Activated CD4-positive, CD25-positive, alpha-beta regulatory T cell treated with anti-CD3 and anti-CD28 coated beads, Interleukin-2, amount 50 U/mL, for 24 hours (primary cell): ENCODE measurements at regions not wholly inside any gene's neighbourhood (a gene's known extent, or its start where the extent isn't known, plus 50 kb on each side); places are given as distances from the start of the nearest gene placed in this dataset.

ENCODE experiments used
- ATAC-seq, 2 donors: fragments of 150-1000 bp; cut with Tn5 transposase; one replicate each; pipeline ENCODE4 v1.10.0; 2021; ENCODE audit warnings: mild to moderate bottlenecking in 1 of 2, moderate library complexity in 1 of 2

DNA sequence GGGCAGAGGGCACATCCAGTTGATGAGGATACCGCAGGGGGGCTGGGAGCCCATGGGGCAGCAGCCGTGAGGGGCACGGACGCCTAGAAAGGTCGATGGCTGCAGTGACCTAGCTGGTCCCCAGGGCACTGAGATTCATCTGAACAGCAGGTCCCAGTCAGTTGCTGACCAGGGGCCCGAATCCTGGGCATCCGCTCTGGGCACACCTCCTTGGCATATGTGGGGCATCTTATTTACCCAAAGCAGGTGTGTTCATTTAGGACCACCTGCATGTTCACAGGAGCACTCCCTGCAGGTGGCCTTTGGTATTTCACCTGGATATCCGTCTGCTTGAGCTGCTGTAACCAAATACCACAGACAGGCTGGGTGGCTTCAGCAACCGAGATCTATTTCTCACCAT is 72.0 kb upstream of the ODC1 start:
- ATAC-seq = no peak

DNA sequence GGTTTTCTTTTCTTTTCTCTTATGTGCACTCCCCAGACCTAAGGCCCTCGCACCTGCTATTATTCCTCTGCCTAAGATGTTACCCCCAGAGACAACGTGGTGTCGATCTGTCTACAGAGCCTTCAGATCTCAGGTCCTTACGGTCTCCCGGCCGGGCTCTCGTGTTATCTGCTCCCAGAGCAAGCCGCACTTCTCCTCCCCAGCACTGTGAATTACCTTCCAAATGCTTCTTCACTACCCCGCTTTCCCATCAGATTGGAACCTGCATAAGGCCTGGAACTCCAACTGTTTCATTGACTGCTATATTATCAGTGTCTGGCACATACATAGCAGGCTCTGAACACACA is 71.2 kb upstream of the ODC1 start:
- ATAC-seq = no peak

DNA sequence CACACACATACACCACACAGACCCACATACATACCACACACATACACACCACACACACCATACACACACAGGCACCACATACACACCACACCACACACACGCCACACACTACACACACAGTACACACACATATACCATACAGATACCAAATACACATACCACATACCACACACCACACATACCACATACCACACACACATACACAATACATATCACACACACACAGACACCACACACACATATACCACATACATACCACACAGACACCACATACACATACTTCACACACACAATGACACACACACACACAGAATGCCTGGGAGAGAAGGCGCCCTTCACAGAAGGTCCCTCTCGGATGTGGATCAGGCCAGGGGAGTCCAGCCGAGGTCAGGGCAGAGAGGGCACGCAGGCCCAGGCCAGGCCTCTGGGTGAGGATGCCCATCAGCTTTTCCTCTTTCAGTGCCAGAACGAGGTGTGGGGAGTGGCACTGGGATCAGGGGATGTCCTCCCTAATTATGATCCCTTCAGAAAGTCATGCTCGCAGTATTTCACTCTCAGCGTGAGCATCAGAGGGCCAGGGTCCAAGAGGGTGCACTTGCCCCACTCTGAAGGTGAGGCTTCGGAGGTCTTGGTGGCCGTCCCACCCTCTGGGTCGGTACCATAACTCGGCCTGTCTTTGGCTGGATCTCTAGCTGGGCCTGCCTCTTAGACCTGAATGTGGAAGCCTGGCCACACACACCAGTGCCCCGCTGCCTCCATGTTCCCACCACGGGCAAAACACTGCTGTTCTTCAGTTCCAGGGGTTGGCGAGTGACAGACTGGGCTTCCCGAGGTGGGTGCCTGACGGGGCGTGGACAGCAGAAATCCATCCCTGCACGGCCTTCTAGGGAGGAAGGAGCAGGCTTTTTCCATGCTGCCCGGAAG is 70.6 kb upstream of the ODC1 start:
- ATAC-seq = no peak

DNA sequence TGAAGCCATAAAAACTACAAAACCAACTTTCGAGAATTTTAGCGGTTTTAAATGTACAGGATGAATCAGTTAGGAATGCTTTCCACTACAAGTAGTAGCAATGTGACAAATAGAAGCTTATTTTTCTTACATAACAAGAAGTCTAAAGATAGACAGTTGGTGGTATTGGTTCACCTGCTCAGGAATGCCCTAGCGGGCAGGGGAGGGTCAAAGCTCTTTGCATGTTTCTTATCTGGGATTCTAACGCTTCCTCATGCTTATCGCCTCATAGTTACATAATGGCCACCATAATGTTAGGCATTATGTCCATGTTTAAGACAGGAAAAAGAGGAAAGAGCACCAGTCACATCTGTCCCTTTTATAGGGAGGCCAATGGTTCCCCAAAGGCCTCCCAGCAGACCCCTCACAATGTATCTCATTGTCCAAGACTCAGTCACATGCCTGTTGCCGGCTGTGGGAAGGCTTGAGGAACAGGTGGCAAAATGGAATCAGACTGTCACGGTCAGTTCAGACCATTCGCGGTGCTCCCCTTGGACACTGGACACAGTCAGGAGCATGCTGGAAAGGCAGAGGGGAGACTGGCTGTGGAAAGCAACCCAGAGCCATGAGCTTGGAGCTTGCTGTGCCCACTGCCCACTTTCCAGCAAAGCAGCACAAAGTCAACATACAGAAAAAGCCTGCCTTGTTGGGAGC is 69.4 kb upstream of the ODC1 start:
- ATAC-seq = no peak

DNA sequence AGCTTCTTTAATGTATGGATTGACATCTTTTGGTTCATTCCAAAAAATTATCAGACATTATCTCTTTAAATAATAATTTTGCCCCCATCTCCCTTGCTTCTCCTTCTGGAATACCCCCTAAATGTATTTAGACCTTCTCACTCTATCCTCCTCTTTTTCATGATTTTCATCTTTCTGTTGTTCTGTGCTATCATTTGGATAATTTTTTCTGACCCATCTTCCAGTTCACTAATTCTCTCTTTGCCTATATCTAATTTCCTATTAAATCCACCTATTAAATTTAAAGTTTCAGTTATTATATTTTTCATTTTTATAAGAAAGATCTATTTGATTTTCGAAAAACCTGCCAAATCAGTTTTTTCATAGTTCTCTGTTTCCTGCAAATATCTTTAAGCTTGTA is 67.8 kb upstream of the ODC1 start:
- ATAC-seq = no peak

DNA sequence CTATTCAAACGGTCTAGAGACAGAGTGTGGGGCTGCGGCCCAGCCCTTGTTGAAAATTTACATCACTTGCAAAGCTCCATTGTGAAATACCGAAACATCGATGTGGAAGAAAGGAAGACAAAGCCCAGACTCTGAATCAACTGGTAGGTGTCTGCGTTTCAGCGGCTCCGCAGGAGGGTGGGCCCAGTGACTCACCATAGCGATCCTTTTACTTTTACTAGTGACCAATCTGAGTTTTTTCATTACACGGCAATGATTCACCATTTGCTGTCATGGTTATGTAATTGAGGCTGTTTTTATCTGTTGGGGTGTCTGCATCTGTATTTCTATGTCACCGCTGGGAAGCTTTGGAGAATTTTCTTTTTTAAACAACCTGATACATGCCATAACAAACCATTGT is 66.6 kb upstream of the ODC1 start:
- peak; percentile 70 to 77 for ATAC-seq

DNA sequence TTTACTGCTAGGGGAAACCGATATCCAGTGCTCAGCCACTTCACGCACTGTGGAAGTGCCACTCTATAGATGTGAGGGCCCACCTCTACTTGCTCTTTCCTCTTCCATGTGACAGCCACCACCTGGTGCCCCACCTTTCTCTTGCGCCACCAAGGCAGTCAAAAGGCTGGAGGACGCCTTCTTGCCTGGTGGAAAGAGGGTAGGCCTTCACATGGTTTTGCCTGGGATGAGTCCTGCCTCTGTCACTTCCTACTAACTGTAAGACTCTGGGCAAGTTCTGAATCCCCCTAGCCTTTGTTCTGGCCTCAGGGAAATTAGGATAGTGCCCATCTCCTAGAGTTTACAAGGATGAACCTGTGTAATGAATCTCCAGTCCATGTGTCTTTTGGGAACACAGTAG is 66.1 kb upstream of the ODC1 start:
- no peak for ATAC-seq

DNA sequence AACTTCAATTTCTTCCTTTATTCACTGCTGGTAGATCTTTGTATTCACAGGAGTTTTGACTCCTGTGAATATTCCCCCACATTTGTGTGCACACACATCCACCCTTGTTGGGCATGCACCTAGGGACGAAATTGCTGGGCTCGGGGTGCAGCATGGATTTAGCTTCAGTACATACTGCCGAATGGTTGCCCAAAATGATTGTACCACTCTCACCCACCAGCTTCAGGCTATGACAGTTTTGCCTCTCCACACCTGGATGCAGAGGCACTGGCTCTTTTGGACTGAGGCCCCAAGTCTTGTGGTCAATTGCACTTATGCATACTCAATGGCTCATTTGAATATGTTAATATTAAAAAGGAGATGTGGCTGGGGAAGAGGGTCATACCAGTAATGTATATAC is 65.1 kb upstream of the ODC1 start:
- no peak for ATAC-seq

DNA sequence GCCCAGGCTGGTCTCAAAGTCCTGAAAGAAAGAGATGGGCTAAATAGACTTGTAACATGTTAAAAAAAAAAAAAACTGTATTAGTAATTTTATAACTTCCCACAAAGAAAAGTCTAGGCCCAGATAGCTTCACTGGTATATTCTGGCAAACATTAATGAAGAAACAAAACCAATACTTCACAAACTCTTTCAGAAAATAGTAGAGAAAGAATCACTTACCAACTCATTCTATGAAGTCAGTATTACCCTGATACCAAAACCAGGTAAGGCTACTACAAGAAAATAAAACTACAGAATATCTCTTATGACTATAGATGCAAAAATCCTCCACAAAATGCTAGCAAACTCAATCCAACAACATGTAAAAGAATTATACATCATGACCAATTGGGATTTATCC is 59.9 kb upstream of the ODC1 start:
- no peak for ATAC-seq

DNA sequence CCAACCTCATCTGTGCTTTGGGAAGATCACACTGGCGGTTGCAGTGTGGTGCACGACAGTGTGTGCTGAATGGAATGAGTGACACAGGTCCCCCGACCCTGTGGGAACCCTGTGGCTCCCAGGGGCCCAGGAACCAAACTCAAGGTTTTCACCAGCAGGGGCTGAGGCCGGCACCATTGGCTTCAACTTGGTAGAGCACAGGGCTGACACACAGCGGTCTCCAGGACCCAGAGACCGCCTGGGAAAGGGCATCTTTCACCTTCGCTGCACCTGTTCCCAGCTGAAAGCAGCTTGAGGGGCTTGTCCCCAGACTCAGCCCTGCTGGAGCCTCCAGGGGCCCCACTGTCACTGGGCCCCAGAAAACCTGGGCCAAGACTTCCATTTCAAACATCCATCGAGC is 59.0 kb upstream of the ODC1 start:
- no peak for ATAC-seq

DNA sequence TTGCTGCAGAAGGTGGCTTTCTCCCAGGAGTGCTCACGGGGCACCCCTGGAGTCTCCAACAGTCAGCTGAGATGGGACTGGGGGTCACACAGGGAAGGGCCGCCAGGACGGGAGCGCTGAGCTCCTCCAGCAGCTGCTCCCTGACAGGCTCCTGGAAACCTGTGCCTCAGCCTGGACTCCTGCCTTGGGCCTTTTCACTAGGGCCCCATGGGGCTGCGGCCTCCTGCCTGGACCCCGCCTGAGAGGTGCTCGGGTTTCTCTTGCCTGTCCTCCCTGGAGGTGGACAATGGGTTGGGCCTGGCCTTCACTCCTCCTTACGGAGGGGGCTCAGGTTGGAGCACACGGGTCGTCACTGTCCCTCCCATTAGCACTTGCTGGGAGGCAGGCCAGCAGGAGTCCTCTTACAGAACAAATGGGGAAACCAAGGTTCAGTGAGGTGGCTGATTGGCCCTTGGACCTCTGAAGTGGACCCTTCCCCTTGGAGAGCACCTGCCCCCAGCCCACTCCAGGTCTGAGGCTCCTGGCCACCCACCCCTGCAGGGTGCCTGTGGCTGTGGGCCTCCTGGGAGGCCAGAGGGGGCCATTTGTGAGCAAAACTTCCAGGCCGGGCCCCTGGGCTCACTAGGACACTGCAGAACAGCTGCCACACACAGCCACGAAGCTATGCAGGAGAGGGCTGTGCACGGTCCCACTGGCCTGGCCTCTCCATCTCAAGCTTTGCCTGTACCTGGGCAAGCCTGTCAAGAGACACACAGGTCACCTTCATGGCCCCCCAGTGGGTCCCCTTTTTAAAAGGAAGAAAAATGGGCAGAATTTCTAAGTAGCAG is 57.1 kb upstream of the ODC1 start:
- ATAC-seq = no peak

DNA sequence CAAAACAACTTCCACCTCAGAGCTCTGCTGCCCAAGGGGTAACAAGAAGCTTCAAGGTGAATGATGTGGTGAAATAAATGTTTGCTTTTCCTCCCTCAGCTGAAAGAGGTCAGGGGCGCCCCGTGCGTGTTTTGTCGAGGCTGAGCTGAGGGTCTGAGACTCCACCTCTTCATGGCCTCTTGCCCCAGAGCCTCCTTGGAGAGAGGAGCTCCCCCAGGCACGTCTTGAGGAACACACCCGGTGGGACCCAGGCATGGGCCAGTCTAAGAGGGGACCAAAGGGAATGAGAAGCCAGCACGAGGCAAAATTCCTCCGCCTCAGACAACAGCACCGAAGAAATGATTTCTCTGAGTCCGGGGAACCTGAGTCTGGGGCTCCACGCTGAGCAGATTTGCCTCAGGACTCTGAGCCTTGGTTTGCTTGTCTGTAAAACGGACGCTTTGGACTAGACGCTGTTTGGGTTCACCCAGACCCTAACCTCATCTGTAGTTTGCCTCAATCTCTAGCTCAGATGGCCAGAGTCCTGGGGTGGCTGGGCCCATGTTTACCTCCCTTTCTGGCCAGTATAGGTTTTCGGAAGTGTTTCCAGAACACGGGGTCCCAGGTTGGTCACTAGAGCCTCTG is 56.4 kb upstream of the ODC1 start:
- ATAC-seq = no peak

DNA sequence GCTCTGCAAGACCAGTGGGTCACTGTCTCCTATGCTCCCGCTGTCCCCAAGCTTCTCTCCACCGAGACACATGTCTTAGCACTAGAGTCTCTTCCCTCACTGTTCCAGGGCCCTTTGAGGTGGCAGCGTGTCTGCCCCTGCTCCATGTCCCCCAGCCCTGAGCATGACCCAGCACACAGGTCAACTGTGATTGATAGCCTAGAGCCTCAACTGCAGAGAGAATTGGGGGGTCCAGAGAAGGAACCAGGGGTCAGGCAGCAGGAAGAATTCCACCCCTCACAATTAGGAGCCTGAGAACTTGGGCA is 54.6 kb upstream of the ODC1 start:
- no peak for ATAC-seq

DNA sequence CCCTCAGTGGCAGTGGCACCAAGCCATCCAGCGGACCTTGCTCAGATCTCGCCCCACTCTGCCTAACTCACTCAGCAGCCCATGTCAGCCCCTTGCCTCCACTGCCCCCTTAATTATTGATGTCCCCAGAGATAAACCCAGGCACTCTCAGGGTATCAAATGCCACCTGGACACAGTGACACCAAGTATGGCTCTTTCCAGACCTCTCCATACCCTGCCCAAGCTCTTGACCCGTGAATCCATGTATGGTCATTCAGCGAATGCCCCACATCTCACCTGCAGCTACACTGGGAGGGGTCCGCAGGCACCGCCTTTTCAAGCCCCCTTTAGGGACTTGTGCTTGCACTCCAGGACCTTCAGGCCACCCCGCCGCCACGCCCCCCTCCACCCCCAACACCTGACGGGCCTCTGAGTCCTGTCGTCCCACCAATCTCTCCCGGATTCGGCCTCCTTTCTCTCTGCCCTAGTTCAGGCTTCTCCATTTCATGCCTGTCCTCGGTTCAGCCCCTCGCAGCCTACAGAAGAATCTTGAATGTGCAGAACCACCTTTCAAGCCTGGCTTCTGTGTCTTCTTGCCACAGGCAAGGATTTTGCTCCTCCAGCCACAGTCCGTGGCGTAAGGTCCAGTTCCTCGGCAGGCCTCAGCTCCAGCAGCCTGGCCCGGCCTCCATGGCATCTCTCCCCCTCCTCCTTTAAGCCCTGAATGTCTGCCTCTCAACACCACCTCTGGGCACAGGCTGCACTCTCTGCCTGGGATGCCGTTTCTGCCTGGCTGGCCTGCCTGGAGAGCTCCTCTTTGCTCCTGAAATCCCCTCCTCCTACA is 54.1 kb upstream of the ODC1 start:
- no peak for ATAC-seq

DNA sequence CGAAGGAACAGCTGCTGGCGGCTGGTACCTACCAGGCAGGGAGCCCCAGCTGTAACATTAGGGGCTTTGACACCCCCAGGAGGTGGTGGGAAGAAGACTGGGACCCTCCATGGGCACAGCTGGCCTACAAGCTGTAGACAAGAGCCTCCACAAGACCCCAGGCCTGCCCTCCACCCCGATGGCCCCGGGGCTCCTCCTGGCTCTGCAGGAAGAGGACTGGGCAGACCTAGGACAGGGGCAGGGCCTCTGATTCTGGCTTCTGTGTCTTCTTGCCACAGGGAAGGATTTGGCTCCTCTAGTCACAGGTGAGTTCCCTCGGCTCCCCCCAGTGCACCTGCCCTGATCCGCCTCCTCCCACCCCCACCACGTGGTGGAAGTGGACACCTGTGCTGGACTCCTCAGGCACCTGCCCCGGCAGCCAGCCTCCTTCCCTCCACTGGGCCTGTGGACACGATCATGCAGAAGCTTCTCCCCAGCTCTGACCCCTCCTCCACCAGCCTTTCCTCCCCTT is 53.4 kb upstream of the ODC1 start:
- no peak for ATAC-seq

DNA sequence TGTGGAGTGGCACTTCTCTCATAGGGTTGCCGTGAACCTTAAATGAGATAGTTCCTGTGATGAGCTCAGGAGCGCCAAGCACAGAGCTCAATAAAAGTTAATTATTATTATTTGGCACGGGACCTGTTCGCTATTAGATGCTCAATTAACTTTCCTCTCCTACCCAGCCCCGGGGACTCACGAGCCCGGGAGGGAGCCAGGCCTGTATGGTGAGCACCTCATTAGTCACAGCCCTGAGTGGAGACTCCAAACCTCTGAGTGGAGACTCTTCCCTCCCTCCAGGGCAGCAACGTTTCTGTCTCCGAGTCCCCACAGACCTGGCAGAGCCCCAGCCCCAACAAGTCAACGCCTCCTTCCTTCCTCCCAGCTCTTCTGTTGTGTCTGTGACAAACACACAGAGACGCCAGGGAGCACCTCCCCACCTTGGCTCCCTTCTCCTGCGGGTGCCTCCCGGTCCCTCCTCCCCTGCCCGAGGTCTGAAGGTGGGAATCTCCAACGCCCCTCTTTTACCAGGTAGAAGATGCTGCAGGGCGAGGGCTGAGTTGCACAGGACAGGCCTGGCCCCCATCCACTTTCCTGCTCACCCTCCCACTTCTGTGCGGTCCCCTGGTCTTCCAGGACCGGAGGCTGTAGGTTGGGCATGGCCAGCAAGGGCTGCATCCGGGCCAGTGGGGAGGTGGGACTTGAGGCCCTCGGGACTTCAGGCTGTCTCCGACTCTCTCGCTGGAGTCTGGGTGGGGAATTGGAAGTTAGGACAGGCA is 52.7 kb upstream of the ODC1 start:
- no peak for ATAC-seq

DNA sequence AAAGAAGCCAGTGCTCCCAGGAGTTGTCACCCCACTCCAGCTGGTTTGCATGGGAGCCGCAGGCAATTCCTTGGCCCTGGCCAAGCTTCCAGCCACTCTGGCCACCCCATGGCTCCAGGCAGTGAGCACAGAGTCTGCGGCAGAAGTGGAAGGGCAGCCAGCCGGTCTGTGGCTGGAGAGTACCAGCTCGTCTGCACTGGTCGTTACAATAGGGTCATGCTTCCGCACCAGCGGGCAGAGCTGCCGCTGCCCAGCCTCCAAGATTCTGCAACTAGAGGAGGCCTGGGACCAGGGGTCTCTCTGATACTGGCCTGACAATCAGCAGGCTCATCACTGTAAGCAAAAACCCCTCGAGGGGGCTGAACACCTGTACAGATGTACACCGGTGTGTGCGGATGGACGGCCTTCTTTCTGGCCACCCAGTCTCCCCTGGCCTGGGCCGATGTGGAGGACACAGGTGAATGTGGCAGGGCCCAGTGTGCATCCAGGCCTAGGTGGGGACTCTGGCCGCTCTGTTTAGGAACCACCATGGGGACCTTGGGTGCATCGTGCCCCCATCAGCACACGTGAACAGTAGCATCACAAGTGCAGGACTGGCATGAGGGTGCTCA is 51.9 kb upstream of the ODC1 start:
- ATAC-seq = no peak

DNA sequence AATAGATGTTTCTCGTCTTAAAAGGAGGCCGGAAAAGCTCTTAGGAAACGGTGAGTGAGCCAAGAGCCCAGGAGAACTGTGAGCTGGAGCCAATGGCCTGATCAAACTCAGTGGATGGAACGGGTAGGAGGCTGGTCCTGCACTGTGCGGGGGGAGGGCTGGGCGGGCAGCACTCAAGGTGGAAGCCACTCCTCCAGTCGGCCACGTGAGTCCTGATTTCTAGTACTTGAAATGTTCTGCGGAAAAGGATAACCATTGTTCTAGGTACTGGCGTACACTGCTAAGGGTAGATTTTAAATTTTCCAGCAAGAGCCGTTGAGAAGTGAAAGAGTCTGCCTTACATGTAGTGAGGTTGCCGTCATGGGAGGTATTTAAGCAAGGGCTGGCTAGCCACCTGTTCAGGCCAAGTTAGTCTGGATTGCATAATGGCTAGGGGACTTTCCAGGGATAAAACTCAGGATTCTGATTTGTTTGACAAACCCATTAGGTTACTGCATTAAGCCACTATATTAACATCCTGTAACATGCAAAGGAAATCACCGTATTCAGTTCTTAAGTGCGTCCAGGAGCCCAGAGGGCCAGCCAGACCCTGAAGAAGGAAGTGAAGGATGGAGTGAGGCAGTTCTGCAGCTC is 51.3 kb upstream of the ODC1 start:
- no peak for ATAC-seq

DNA sequence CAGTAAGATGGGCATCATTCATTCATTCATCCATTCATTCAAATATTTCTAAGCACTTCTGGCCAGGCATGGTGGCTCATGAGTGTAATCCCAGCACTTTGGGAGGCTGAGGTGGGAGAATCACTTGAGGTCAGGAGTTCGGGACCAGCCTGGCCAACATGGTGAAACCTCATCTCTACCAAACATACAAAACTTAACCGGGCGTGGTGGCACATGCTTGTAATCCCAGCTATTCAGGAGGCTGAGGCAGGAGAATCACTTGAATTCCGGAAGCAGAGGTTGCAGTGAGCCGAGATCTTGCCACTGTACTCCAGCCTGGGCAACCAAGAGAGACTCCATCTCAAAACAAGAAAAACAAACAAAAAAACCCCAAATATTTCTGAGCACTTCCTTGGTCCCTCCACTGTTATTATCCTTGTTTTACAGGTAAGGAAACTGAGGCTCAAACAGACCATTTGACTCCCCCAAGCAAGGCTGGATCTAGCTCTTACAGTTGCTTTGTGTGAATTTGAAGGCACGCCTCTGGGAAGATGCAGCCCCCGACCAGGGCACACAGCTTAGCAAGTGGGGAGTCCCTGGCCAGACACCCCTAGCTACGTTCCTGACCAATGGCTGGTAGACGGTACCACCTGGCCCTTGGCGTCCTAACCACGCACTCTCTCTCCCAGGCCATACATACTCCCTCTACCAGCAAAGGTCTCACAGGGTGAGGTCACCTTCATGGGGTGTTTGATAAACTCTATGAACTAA is 50.6 kb upstream of the ODC1 start:
- no peak for ATAC-seq
